PC-3 (cell line): ENCODE measurements at regions not wholly inside any gene's neighbourhood (a gene's known extent, or its start where the extent isn't known, plus 50 kb on each side); places are given as distances from the start of the nearest gene placed in this dataset.

Source experiments
- CTCF ChIP-seq: fragments of 300-600 bp; sonication (generic); conservative IDR thresholded peaks from 2 replicates; pipeline ENCODE4 v1.5.1; 2017; ENCODE audit warnings: antibody characterized with exemption, low read depth, mild to moderate bottlenecking, low read length
- EZH2 ChIP-seq: fragments of 300-600 bp; sonication (generic); IDR thresholded peaks from one replicate; pipeline ENCODE4 v1.6.1; 2017; ENCODE audit warnings: antibody characterized with exemption, mild to moderate bottlenecking, low read length; ENCODE audit not compliant: unreplicated experiment
- EZH2phosphoT487 ChIP-seq: fragments of 300-600 bp; sonication (generic); IDR thresholded peaks from 2 replicates; pipeline ENCODE4 v1.6.1; 2018; ENCODE audit warnings: mild to moderate bottlenecking, antibody characterized with exemption, low read length, borderline replicate concordance

- TF ChIP-seq CTCF (no peak), EZH2 (no peak), EZH2phosphoT487 (no peak)
These were observed 288.4 kb upstream of the ID2 start for GRCh38 chr2:8393506-8393905.
